ENCODE measurements at regions not wholly inside any gene's neighbourhood (a gene's known extent, or its start where the extent isn't known, plus 50 kb on each side); places are given as distances from the start of the nearest gene placed in this dataset.

DNA sequence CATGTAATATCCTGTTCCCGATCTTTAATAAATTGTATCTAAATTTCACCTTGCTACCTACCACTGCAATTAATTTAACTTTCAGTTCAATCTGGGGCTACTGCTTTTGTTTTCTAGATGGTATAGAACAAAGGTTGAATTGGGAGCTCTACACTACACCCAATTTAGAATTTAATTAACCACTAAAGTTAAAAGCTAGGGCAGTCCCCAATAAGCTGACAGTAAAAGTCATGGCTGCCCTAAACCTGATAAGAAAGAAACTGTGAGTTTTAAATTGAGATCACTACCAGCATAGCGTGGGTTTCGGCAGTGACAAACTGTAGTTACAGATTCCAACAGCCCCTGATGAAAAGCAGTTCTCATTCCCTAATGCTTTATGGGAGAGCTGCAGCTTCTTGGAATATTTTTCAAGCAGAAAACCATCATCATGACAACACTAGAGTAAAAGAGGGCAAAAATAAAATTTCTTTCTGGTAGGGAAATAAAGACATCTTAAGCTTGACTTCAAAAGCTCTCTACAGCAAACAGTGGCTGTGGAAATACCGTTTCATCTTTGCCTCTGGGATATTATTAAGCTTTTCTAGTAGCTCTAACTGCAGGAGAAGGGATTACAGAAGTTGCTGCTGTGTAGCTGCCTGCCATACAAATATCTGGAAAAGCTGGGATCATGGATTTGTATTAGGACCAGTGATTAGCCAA lies 1372.1 kb downstream of the EPHA7 start:
- no peak for DNase-seq (ENCODE audit: low spot score)

GRCh38 chr6:92044312-92044711 lies 1375.0 kb downstream of the EPHA7 start:
- DNase-seq (ENCODE audit: low spot score), result no peak

DNA sequence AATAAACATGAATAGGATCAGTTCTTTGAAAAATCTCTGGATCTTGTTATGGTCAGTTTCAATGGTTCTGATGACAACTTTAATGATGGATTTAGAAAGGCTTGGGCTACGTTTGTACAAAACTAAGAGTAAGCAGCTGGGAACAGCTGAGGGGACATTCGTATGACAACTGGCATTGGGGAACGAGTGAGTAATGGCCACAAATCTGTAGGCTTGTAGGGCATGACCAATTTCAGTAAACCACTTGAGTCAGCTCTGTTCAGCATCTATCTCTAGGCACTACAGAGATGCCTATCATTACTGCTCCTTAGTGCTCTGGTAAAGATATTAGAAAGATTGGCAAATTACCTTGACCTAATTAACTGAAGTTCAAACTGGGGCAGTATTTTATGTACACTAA lies 1375.6 kb downstream of the EPHA7 start:
- DNase-seq (ENCODE audit: low spot score), result no peak

DNA sequence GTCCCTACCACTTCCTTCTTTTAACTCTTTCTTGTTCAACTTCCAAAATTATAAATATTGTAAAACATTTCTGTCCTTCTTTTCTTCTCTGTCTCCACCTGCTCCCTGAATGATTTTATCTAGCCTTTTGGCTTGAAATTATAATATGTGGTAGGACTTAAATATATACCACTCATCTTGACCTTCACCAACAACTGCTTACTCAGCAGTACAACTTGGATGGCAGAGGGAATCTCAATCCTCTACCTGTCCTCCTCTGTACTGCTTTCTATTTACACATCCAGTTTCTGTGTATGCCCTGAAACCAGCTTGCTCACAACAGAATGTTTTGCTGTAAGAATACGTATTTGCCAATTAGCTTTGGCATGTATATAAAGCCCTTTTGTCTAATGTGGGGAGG lies 1392.5 kb downstream of the EPHA7 start:
- DNase-seq (ENCODE audit: low spot score), result no peak

- no peak for DNase-seq (ENCODE audit: low spot score)
These were observed 1394.5 kb downstream of the EPHA7 start for GRCh38 chr6:92024881-92025280.

- no peak for DNase-seq (ENCODE audit: low spot score)
These were observed 1395.2 kb downstream of the EPHA7 start for GRCh38 chr6:92024110-92024509.

DNA sequence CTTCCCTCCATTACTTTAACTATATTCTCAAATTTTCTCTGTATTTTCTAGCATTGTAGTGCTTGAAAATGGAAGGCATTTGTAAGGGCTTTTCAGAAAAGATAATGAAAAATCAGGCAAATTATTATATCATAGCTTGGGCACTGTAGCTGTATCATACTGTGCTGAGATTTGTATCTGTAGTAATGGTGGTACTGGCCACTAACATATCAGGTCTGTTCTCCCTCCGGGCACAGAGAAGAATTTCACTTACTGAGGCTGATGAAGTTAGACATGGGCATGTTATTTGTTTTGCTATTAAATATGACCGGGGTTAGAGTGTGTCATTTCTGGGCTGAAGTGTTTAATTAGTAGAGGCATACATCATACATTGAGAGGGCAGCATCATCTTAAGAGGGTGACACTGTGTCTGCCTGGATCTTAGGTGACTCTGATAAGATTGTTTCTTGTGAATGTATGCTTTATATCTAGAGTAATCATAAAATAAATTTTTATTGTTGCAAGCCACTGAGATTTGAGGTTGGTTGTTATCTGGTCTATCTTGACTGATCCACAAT lies 1395.9 kb downstream of the EPHA7 start:
- DNase-seq (ENCODE audit: low spot score), result no peak

- DNase-seq (ENCODE audit: low spot score), result no peak
These were observed 1407.6 kb downstream of the EPHA7 start for GRCh38 chr6:92011681-92012245.

DNA sequence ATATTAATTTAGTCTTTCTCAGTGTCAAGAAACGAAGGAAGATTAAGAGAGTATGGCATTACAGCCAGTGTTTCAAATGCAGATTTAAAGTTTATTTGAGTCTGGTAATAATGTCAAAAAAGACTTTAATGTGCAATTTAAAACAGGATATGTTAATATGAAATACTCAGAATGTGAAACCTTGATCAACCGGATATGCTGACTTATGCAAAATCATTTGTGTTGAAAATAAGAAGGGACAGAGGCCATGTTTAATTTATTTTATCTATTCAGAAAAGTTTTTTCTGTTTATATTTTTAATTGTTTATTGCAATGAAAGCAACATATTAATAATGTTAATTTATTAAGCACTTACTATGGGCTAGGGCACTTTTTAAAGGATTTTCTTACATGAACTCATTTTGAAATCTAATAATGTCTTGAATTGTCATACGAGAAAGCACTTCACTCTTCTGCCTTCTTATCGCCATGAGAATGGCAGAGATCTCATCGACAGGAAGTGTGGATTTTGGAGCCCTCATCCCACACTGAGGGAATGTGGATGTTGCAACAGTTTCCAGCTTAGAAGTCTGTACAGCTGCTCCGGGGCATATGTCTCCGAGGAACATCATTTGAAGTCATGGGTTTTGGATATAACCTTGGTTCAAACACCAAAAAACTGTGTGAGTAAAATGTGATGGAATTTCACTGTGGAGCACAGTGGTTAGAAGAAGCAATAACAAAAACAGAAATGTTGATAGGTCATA lies 1410.4 kb downstream of the EPHA7 start:
- no peak for DNase-seq (ENCODE audit: low spot score)

GRCh38 chr6:92000112-92000511 lies 1413.2 kb upstream of the MAP3K7 start:
- no peak for DNase-seq (ENCODE audit: low spot score)

GRCh38 chr6:91994787-91995186 lies 1407.9 kb upstream of the MAP3K7 start:
- DNase-seq (ENCODE audit: low spot score), result no peak

- DNase-seq (ENCODE audit: low spot score), result no peak
These were observed 1395.7 kb upstream of the MAP3K7 start for GRCh38 chr6:91982559-91982958.

GRCh38 chr6:91976797-91977196 lies 1389.9 kb upstream of the MAP3K7 start:
- DNase-seq (ENCODE audit: low spot score), result no peak

DNA sequence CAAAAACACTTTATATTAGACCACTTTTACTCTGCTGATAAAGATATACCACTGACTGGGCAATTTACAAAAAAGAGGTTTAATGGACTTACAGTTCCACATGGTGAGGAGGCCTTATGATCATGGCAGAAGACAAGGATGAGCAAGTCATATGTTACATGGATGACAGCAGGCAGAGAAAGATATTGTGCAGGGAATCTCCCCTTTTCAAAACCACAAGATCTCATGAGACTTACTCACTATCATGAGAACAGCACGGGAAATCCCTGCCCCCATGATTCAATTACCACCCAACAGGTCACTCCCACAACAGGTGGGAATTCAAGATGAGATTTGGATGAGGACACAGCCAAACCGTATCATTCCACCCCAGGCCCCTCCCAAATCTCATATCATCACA lies 1383.8 kb upstream of the MAP3K7 start:
- no peak for DNase-seq (ENCODE audit: low spot score)

GRCh38 chr6:91965872-91966271 lies 1379.0 kb upstream of the MAP3K7 start:
- DNase-seq (ENCODE audit: low spot score), result no peak

GRCh38 chr6:91961671-91962070 lies 1374.8 kb upstream of the MAP3K7 start:
- DNase-seq (ENCODE audit: low spot score), result no peak

GRCh38 chr6:91961236-91961635 lies 1374.4 kb upstream of the MAP3K7 start:
- DNase-seq (ENCODE audit: low spot score), result no peak

GRCh38 chr6:91941838-91942237 lies 1355.0 kb upstream of the MAP3K7 start:
- DNase-seq (ENCODE audit: low spot score), result no peak

DNA sequence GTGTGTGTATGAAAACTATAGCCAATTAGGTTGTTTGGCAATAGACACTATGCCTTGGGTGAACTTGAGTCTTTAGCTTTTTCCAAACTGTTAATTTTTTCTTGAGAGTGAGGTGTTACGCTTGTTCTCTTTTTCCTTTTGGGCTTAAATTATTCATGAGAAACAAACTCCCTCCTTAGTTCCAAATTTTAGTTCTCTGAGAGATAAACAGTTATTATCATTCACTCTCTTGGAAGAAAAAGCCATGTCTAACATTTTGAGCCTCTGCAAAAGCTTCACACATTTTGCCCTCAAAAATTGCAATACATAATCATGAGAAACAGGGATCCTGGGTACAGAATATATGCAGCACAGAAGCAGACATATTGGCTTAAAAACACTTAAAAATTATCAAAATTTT lies 1353.9 kb upstream of the MAP3K7 start:
- DNase-seq (ENCODE audit: low spot score), result no peak

DNA sequence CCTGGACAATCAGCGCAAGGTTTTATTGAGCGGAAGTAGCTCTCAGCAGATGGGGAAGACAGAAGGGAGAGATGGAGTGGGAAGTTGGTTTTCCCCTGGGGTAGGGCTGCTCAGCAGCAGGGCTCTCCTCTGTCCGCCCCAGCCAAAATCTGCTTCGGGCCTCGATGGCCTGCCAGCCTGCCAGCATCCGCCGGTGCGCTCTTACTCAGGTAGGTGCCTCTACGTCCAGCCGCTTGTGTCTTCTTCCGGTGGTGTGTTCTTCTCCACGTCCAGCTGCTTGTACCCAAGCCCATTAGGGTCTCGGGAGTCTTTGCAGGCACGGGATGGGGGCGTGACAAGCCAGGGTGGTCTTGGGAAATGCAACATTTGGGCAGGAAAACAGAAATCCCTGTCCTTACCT lies 1340.0 kb upstream of the MAP3K7 start:
- DNase-seq (ENCODE audit: low spot score), result no peak

DNA sequence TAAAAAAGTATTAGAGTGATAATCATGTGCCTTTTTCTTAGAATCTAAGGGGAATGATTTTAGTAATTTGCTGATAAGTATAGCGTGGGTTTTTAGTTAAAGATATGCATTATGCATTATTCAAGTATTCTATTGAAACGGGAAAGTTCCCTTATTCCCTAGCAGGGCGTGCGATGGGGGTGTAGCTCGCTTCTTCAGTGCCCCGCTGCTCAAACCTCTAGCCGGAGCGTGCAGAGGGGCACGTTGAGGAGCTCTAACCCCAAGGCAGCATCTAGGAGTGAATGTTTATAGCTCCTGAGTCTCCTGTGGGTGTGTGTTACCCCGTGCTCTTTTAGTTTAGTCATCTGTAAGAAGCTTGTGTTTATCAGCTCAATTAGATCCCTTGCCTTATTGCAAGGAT lies 1339.5 kb upstream of the MAP3K7 start:
- DNase-seq (ENCODE audit: low spot score), result no peak

DNA sequence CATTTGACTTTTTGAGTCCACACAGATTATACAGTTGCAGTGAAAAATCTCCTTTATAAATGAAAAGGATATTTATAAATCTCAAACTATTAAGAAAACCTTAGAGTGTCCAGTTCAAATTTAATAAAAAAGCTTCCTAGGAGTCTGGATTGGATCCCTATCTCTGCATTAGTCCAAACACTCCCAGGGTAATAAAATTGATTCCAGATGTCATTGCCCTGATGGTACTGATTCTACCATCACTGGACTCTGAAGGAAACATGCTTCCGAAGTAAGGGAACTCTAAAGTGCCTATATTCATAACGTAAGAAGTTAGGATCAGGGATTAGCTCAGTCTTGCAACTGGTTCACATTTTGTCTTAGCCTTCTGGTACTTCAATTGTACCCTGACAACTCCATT lies 1325.1 kb upstream of the MAP3K7 start:
- no peak for DNase-seq (ENCODE audit: low spot score)

GRCh38 chr6:91904586-91905164 lies 1317.8 kb upstream of the MAP3K7 start:
- DNase-seq (ENCODE audit: low spot score), result no peak
